ENCODE measurements at regions not wholly inside any gene's neighbourhood (a gene's known extent, or its start where the extent isn't known, plus 50 kb on each side); places are given as distances from the start of the nearest gene placed in this dataset.

DNA sequence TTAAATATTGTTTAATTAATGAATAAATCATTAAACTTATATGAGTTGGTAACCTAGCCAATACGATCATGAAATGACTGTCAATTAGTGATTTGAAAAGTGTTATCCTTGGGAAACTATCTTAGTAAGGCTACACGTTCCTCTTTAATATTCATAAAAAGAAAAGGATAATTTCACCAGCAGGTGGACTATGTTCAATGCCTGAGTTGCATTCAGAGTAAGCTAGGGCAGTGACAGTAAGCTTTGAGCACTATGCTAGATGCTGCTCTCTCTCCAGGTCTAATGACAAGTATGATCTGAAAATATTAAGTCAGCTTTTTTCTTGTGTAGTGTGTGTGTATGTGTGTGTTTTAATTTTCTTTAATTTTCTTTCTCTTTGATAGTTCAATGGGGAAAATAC lies 486.3 kb upstream of the PCDH15 start (continued):
- TF ChIP-seq, protein P1, sequence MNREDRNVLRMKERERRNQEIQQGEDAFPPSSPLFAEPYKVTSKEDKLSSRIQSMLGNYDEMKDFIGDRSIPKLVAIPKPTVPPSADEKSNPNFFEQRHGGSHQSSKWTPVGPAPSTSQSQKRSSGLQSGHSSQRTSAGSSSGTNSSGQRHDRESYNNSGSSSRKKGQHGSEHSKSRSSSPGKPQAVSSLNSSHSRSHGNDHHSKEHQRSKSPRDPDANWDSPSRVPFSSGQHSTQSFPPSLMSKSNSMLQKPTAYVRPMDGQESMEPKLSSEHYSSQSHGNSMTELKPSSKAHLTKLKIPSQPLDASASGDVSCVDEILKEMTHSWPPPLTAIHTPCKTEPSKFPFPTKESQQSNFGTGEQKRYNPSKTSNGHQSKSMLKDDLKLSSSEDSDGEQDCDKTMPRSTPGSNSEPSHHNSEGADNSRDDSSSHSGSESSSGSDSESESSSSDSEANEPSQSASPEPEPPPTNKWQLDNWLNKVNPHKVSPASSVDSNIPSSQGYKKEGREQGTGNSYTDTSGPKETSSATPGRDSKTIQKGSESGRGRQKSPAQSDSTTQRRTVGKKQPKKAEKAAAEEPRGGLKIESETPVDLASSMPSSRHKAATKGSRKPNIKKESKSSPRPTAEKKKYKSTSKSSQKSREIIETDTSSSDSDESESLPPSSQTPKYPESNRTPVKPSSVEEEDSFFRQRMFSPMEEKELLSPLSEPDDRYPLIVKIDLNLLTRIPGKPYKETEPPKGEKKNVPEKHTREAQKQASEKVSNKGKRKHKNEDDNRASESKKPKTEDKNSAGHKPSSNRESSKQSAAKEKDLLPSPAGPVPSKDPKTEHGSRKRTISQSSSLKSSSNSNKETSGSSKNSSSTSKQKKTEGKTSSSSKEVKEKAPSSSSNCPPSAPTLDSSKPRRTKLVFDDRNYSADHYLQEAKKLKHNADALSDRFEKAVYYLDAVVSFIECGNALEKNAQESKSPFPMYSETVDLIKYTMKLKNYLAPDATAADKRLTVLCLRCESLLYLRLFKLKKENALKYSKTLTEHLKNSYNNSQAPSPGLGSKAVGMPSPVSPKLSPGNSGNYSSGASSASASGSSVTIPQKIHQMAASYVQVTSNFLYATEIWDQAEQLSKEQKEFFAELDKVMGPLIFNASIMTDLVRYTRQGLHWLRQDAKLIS (CRISPR knock-in tag; IDR thresholded peaks at IDR 0.05; ENCODE audit: borderline replicate concordance), result no peak
- TF ChIP-seq HMGA2 (CRISPR knock-in tag; IDR thresholded peaks at IDR 0.05) (no peak), NR3C1 (CRISPR knock-in tag; conservative IDR thresholded peaks at IDR 0.05; ENCODE audit: low read depth) (no peak)

DNA sequence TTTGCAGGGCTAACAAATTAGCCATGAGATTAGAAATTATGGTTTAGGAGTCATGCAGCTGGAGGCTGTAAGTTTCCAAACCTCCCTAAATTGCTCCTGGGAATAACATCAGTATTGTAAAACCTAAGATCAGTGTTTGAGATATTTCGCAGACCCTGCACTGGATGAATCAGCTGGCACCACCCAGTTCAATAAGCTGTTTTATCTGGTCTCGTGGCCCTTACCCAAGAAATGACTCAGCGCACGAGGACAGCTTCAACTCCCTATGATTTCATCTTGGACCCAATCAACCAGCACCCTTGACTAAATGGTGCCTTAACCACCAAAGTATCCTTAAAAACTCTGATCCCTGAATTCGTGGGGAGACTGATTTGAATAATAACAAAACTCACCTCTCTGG lies 482.0 kb upstream of the PCDH15 start:
- CTCF ChIA-PET, result no interaction called here
- Mint-ChIP-seq H3K36me3 (peaks cover 9% of the 10 kb centered on the region), H3K27ac (no peak overlapping the region), H3K4me1 (no peaks in the 10 kb centered on the region), H3K27me3 (ENCODE audit: low read depth) (no peaks in the 10 kb centered on the region; the same call in 1 of the 2 replicates), H3K4me3 (no peak overlapping the region), H3K9me3 (peaks cover 10% of the 10 kb centered on the region)
- no peak for DNase-seq (ENCODE audit: low spot score)
- ATAC-seq, result no peak
- POLR2A ChIA-PET, result no interaction called here
- TF ChIP-seq GRHL2 (CRISPR knock-in tag; IDR thresholded peaks at IDR 0.05; ENCODE audit: insufficient replicate concordance, severe bottlenecking) (no peak), NR1H2 (CRISPR knock-in tag; IDR thresholded peaks at IDR 0.05) (no peak), ETV6 (CRISPR knock-in tag; IDR thresholded peaks at IDR 0.05) (no peak), FOXJ3 (CRISPR knock-in tag; IDR thresholded peaks at IDR 0.05; ENCODE audit: borderline replicate concordance) (no peak), TCF7 (CRISPR knock-in tag; IDR thresholded peaks at IDR 0.05; ENCODE audit: low read depth) (no peak), ZNF317 (CRISPR knock-in tag; IDR thresholded peaks at IDR 0.05; ENCODE audit: borderline replicate concordance, low read depth) (no peak), FOXP1 (CRISPR knock-in tag; IDR thresholded peaks at IDR 0.05; ENCODE audit: borderline replicate concordance) (no peak)
- TF ChIP-seq, protein P2, sequence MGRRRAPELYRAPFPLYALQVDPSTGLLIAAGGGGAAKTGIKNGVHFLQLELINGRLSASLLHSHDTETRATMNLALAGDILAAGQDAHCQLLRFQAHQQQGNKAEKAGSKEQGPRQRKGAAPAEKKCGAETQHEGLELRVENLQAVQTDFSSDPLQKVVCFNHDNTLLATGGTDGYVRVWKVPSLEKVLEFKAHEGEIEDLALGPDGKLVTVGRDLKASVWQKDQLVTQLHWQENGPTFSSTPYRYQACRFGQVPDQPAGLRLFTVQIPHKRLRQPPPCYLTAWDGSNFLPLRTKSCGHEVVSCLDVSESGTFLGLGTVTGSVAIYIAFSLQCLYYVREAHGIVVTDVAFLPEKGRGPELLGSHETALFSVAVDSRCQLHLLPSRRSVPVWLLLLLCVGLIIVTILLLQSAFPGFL (CRISPR knock-in tag; IDR thresholded peaks at IDR 0.05; ENCODE audit: borderline replicate concordance), result no peak
- TF ChIP-seq, protein P3, sequence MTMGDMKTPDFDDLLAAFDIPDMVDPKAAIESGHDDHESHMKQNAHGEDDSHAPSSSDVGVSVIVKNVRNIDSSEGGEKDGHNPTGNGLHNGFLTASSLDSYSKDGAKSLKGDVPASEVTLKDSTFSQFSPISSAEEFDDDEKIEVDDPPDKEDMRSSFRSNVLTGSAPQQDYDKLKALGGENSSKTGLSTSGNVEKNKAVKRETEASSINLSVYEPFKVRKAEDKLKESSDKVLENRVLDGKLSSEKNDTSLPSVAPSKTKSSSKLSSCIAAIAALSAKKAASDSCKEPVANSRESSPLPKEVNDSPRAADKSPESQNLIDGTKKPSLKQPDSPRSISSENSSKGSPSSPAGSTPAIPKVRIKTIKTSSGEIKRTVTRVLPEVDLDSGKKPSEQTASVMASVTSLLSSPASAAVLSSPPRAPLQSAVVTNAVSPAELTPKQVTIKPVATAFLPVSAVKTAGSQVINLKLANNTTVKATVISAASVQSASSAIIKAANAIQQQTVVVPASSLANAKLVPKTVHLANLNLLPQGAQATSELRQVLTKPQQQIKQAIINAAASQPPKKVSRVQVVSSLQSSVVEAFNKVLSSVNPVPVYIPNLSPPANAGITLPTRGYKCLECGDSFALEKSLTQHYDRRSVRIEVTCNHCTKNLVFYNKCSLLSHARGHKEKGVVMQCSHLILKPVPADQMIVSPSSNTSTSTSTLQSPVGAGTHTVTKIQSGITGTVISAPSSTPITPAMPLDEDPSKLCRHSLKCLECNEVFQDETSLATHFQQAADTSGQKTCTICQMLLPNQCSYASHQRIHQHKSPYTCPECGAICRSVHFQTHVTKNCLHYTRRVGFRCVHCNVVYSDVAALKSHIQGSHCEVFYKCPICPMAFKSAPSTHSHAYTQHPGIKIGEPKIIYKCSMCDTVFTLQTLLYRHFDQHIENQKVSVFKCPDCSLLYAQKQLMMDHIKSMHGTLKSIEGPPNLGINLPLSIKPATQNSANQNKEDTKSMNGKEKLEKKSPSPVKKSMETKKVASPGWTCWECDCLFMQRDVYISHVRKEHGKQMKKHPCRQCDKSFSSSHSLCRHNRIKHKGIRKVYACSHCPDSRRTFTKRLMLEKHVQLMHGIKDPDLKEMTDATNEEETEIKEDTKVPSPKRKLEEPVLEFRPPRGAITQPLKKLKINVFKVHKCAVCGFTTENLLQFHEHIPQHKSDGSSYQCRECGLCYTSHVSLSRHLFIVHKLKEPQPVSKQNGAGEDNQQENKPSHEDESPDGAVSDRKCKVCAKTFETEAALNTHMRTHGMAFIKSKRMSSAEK (CRISPR knock-in tag; IDR thresholded peaks at IDR 0.05; ENCODE audit: borderline replicate concordance), result no peak
- TF ChIP-seq, protein P4, sequence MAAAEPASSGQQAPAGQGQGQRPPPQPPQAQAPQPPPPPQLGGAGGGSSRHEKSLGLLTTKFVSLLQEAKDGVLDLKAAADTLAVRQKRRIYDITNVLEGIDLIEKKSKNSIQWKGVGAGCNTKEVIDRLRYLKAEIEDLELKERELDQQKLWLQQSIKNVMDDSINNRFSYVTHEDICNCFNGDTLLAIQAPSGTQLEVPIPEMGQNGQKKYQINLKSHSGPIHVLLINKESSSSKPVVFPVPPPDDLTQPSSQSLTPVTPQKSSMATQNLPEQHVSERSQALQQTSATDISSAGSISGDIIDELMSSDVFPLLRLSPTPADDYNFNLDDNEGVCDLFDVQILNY (CRISPR knock-in tag; IDR thresholded peaks at IDR 0.05), result no peak
- TF ChIP-seq, protein P5, sequence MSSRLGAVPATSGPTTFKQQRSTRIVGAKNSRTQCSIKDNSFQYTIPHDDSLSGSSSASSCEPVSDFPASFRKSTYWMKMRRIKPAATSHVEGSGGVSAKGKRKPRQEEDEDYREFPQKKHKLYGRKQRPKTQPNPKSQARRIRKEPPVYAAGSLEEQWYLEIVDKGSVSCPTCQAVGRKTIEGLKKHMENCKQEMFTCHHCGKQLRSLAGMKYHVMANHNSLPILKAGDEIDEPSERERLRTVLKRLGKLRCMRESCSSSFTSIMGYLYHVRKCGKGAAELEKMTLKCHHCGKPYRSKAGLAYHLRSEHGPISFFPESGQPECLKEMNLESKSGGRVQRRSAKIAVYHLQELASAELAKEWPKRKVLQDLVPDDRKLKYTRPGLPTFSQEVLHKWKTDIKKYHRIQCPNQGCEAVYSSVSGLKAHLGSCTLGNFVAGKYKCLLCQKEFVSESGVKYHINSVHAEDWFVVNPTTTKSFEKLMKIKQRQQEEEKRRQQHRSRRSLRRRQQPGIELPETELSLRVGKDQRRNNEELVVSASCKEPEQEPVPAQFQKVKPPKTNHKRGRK (CRISPR knock-in tag; IDR thresholded peaks at IDR 0.05; ENCODE audit: borderline replicate concordance), result no peak
- TF ChIP-seq, protein P6, sequence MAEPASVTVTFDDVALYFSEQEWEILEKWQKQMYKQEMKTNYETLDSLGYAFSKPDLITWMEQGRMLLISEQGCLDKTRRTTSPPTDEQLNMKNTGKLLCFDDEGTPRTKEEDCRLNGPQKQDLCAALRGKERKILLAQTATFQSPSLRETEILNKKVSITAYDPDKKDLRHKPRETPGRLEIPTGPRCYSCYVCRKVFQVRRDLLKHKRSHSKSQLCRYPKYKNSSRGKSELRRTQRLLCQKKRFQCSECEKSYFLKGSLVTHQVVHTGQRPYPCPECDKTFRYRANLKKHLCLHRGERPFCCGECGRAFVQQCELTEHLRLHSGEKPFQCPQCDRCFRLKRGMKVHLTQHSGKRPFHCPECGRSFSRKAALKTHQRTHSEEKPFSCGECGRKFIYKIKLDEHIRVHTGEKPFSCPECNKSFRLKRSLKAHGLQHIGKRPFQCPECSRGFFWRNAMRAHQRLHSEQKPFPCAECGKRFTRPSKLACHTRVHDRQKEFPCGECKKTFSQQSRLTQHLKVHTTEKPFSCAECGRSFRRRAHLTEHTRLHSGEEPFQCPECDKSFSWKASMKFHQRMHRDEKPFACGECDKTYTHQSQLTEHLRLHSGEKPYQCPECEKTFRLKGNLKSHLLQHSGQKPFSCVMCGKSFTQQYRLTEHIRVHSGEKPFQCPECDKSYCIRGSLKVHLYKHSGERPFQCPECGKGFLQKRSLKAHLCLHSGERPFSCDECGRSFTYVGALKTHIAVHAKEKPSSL (CRISPR knock-in tag; conservative IDR thresholded peaks at IDR 0.05), result no peak
- TF ChIP-seq, protein P7, sequence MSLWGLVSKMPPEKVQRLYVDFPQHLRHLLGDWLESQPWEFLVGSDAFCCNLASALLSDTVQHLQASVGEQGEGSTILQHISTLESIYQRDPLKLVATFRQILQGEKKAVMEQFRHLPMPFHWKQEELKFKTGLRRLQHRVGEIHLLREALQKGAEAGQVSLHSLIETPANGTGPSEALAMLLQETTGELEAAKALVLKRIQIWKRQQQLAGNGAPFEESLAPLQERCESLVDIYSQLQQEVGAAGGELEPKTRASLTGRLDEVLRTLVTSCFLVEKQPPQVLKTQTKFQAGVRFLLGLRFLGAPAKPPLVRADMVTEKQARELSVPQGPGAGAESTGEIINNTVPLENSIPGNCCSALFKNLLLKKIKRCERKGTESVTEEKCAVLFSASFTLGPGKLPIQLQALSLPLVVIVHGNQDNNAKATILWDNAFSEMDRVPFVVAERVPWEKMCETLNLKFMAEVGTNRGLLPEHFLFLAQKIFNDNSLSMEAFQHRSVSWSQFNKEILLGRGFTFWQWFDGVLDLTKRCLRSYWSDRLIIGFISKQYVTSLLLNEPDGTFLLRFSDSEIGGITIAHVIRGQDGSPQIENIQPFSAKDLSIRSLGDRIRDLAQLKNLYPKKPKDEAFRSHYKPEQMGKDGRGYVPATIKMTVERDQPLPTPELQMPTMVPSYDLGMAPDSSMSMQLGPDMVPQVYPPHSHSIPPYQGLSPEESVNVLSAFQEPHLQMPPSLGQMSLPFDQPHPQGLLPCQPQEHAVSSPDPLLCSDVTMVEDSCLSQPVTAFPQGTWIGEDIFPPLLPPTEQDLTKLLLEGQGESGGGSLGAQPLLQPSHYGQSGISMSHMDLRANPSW (CRISPR knock-in tag; conservative IDR thresholded peaks at IDR 0.05; ENCODE audit: low read depth), result no peak
- TF ChIP-seq, protein P8, sequence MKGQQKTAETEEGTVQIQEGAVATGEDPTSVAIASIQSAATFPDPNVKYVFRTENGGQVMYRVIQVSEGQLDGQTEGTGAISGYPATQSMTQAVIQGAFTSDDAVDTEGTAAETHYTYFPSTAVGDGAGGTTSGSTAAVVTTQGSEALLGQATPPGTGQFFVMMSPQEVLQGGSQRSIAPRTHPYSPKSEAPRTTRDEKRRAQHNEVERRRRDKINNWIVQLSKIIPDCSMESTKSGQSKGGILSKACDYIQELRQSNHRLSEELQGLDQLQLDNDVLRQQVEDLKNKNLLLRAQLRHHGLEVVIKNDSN (CRISPR knock-in tag; IDR thresholded peaks at IDR 0.05), result no peak

All from WTC11 (cell line).